Kidney (tissue), 13 donors: ENCODE measurements at regions not wholly inside any gene's neighbourhood (a gene's known extent, or its start where the extent isn't known, plus 50 kb on each side); places are given as distances from the start of the nearest gene placed in this dataset.

Source experiments
- DNase-seq, 5 donors: peaks; one replicate each; pipeline ENCODE4 v3.0.0-alpha.2; 2013 to 2020
- FAIRE-seq: peaks from 2 replicates; lab custom pipeline; 2012; peaks lifted over from hg19 to GRCh38; lab: Jason Lieb, UNC
- H3K27ac ChIP-seq, 2 donors: one replicate each; pipeline ENCODE4 v1.7.0; 2013; ENCODE audit warnings: low read depth in 2 of 2, low read length in 2 of 2, inconsistent platforms in 1 of 2
- H3K27me3 ChIP-seq: one replicate; pipeline ENCODE4 v1.7.1; 2013; ENCODE audit warnings: low read length, inconsistent platforms; ENCODE audit not compliant: control insufficient read depth, insufficient read depth
- H3K36me3 ChIP-seq, 3 donors: one replicate each; pipeline versions ENCODE4 v1.7.0 to v1.7.1; 2013; ENCODE audit warnings: low read length in 3 of 3, control low read depth in 1 of 3, inconsistent platforms in 1 of 3; ENCODE audit not compliant: insufficient read depth in 3 of 3, control insufficient read depth in 2 of 3
- H3K4me1 ChIP-seq, 3 donors: one replicate each; pipeline versions ENCODE4 v1.7.0 to v1.7.1; 2013; ENCODE audit warnings: low read length in 3 of 3, inconsistent platforms in 1 of 3, low read depth in 1 of 3; ENCODE audit not compliant: control insufficient read depth in 2 of 3, insufficient read depth in 2 of 3
- H3K4me3 ChIP-seq, 3 donors: one replicate each; pipeline versions ENCODE4 v1.7.0 to v1.8.1; 2013; ENCODE audit warnings: low read length in 3 of 3, control low read depth in 1 of 3, inconsistent platforms in 1 of 3
- H3K9ac ChIP-seq, 3 donors: one replicate each; pipeline versions ENCODE4 v1.7.0 to v1.7.1; 2013; ENCODE audit warnings: low read length in 3 of 3, control low read depth in 1 of 3, inconsistent platforms in 1 of 3
- H3K9me3 ChIP-seq, 3 donors: one replicate each; pipeline versions ENCODE4 v1.7.0 to v1.7.1; 2013; ENCODE audit warnings: low read length in 3 of 3, control low read depth in 1 of 3, inconsistent platforms in 1 of 3; ENCODE audit not compliant: control insufficient read depth in 2 of 3, insufficient read depth in 1 of 3
- CTCF ChIP-seq: IDR thresholded peaks from 3 replicates; pipeline ENCODE4 v1.5.1; 2012; ENCODE audit warnings: mild to moderate bottlenecking, moderate library complexity, borderline replicate concordance; ENCODE audit not compliant: insufficient read depth; ENCODE audit errors: extremely low read depth
- intact Hi-C: fragments of 100-400 bp; cut with DNase I; formaldehyde crosslinking; loops from one replicate; pipeline ENCODE4 v1.11.1; 2022
- donor health status: control.
- donor health status: control.
- donor health status: control.
- donor health status: control.
- donor health status: control.
- donor health status: DM: yes; HTN: yes; CAD: no.
- donor health status: Normal renal cell carcinoma (clear cell type).

DNA sequence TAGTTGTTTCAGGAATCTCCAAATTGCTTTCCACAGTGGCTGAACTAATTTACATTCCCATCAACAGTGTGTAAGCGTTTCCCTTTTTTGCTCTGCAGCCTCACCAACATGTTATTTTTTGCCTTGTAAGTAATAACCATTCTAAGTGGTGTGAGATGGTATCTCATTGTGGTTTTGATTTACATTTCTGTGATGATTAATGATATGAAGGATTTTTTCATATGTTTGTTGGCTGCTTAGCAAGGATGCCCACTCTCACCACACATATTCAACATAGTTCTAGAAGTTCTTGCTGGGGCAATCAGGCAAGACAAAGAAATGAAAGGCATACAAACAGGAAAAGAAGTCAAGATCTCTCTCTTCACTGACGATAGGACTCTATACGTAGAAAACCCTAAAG is 472.4 kb downstream of the ZNF674 start:
- no peaks in the 10 kb centered on the region for H3K36me3 ChIP-seq
- no peak overlapping the region for H3K27ac ChIP-seq
- no peak for TF ChIP-seq CTCF
- intact Hi-C loops = no loop called here
- no peak overlapping the region for H3K9ac ChIP-seq
- FAIRE-seq (no peak), DNase-seq (no peak)
- no peaks in the 10 kb centered on the region for H3K4me1 ChIP-seq
- H3K4me3 ChIP-seq = no peak overlapping the region
- no peaks in the 10 kb centered on the region for H3K9me3 ChIP-seq
- H3K27me3 ChIP-seq = no peaks in the 10 kb centered on the region

- Histone ChIP-seq H3K9ac (no peak overlapping the region), H3K4me3 (no peak overlapping the region), H3K36me3 (no peaks in the 10 kb centered on the region), H3K4me1 (no peaks in the 10 kb centered on the region), H3K27me3 (no peaks in the 10 kb centered on the region), H3K27ac (no peak overlapping the region), H3K9me3 (no peaks in the 10 kb centered on the region)
- FAIRE-seq = no peak
- DNase-seq = no peak
- intact Hi-C loops = no loop called here
- TF ChIP-seq CTCF = no peak
Measured at GRCh38 chrX:46072372-46072771, 472.8 kb downstream of the ZNF674 start.

DNA sequence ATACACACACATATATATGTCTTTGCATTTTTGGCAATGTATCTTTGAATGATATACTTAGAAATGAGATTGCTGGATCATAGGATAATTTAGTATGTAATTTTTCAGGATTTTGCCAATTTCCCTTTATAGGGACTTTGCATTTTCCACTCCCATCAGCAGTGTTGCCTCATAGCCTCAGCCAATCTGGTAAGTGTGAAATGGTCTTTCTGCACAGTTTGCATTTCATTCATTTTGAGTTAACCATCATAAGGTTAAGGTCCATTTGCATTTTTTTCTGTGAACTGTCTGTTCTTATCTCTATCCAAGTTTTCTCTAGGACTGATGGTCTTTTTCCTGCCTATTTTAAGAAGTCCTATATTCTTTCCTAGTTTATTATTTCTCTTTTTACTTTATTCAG is 474.8 kb downstream of the ZNF674 start:
- Histone ChIP-seq H3K36me3 (no peaks in the 10 kb centered on the region), H3K9ac (no peak overlapping the region), H3K4me1 (no peaks in the 10 kb centered on the region), H3K4me3 (no peak overlapping the region), H3K27me3 (no peaks in the 10 kb centered on the region), H3K9me3 (no peaks in the 10 kb centered on the region), H3K27ac (no peak overlapping the region)
- FAIRE-seq (no peak), DNase-seq (no peak)
- TF ChIP-seq CTCF = no peak
- intact Hi-C loops = no loop called here

GRCh38 chrX:46059316-46059715 is 485.9 kb downstream of the ZNF674 start:
- DNase-seq (no peak), FAIRE-seq (no peak)

More at GRCh38 chrX:46059316-46059715, 485.9 kb downstream of the ZNF674 start:
- intact Hi-C loops = no loop called here
- H3K36me3 ChIP-seq = no peaks in the 10 kb centered on the region
- H3K27ac ChIP-seq = no peak overlapping the region
- TF ChIP-seq CTCF = no peak
- H3K9me3 ChIP-seq = no peaks in the 10 kb centered on the region
- no peaks in the 10 kb centered on the region for H3K4me1 ChIP-seq
- no peaks in the 10 kb centered on the region for H3K27me3 ChIP-seq
- H3K9ac ChIP-seq = no peak overlapping the region
- H3K4me3 ChIP-seq = no peak overlapping the region
